ENCODE measurements at regions not wholly inside any gene's neighbourhood (a gene's known extent, or its start where the extent isn't known, plus 50 kb on each side); places are given as distances from the start of the nearest gene placed in this dataset.

DNA sequence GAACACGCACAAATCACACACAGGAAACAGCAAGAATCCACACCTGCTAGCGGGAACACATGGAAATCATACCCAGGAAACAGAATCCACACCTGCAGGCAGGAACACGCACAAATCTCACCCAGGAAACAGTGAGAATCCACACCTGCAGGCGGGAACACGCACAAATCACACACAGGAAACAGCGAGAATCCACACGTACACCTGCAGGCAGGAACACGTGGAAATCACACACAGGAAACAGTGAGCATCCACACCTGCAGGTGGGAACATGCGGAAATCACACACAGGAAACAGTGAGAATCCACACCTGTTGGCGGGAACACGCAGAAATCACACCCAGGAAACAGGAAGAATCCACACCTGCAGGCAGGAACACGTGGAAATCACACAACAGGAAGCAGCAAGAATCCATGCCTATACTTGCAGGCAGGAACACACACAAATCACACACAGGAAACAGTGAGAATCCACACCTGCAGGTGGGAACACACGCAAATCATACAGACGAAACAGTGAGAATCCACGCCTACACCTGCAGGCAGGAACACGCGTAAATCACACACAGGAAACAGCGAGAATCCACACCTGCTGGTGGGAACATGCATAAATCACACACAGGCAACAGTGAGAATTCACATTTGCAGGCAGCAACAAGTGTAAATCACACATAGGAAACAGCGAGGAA lies 108.6 kb downstream of the DLL1 start:
- in situ Hi-C loops (cut with MboI; ENCODE audit: low pct_unique_long_range_greater_than_20kb, low sequenced_read_pairs), result no loop called here
- DNase-seq, result no peak

DNA sequence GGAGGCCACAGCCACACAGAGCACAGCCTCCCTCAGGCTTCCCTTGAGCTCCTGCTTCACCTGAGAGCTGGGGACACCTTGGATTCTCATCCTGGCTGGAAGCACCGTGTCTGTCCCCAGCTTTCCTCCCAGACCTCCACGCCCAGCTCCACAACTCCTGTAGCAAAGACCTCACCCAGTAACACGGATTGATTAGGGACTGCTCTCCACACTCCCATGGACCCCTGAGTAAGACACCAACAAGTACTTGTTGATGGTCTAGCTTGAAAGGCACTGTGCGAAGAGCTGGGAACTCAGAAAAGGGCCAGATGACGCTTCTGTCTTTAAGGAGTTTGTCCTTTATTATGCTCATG lies 109.6 kb downstream of the DLL1 start:
- in situ Hi-C loops (cut with MboI; ENCODE audit: low pct_unique_long_range_greater_than_20kb, low sequenced_read_pairs), result no loop called here
- DNase-seq, result no peak

DNA sequence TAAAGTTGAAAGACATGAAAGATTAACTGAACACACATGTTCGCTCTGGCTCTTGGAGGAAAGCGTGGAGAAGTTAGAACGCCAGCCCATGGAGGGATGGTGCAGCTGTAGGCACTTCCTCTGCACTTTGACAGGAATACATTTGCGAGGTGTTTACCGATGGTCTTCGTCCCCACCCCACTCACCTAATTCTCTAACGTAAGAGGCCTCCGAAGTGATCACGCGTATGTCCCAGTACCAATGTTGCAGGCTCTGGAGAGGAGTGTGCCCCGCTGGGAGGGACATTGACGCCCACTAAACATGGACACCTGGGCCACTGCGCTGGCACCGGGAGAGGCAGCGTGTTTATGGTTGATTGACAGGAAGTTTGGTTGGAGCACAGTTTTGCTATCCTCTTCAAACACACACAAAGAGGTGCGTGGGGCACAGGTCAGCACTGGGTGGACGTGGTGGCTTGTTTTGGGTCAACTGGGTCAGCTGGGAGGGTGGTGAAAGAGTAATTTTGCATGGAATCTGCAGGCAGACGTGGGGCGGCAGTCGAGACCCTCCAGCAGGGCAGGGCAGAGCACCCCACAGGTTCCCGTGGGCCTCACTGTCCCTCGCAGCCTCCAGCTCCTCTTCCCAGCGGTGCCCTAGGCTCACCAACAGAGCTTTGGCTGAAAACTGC lies 110.1 kb downstream of the DLL1 start:
- in situ Hi-C loops (cut with MboI; ENCODE audit: low pct_unique_long_range_greater_than_20kb, low sequenced_read_pairs), result no loop called here
- DNase-seq, result no peak

DNA sequence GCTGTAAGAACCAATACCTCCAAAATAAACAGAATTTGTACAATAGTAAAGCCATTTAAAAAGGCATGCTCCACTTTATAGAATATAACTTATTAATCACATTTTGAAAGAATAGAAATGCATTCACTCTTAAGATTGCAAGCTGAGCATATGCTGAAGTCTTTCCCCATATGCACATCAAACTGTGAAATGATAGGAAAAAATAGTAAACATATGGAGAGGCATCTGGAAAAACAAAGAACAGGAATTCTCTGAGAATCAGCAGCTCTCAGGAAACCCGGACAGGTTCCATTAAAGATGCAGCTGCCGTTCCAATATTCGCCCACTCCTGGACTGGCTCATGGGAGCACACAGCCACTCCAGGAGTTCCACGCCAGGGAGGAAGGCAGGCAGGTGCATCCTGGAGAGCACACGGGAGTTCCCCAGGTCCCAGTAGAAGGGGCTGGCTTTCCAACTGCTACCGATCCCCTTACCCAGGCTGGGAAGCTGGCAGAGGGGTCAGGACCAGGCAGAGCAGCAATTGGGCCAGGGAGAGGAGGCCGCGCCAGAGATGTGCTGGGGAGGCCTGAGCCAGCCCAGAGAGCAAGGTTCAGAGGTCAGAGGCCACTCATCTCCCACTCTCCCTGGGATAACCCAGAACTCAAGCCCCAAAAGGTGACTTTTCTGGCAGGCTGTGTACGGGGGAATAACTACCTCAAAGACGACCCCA lies 111.1 kb downstream of the DLL1 start:
- no peak for DNase-seq
- in situ Hi-C loops (cut with MboI; ENCODE audit: low pct_unique_long_range_greater_than_20kb, low sequenced_read_pairs), result no loop called here

DNA sequence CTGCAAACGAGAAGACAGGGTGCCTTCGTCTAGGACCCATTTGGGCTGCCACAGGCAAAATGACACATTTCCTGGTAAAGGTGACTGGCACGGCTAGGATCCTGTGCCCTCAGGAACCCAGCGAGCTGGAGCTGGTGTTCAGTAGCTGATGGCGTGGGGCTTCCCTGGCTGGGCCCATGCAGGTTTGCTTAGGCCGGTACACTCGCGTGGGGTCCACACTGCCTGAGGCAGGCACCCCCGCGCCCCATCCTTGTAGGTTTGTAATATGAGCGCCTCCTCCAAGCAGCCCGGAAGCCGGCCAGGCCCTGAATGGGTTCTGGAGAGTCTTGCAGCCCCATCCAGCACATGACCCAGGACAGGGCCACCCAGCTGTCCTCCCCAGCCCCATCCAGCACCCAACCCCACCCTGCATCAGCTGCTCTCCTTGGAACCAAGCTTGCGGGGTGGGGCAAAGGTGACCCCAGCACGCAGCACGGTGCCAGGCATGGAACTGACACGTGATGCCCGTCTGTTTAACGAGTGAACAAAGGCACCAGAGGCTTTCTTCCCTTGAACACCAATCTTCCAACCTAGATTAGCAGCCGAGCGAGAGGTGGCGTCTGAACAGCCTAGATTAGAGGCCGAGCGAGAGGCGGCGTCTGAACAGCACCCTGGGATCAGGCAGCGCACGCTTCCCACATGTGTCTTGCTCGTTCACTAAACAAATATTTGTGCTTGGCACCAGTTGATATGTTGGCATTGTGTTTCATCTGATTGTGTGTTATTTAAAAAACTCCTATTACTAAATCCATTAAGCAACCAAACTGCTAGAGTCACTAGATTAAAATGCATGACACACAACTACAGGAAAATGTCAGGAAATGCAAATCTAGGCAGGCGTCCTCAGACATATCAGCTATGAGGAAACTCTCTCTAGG lies 112.1 kb downstream of the DLL1 start:
- no peak for DNase-seq
- in situ Hi-C loops (cut with MboI; ENCODE audit: low pct_unique_long_range_greater_than_20kb, low sequenced_read_pairs), result no loop called here

DNA sequence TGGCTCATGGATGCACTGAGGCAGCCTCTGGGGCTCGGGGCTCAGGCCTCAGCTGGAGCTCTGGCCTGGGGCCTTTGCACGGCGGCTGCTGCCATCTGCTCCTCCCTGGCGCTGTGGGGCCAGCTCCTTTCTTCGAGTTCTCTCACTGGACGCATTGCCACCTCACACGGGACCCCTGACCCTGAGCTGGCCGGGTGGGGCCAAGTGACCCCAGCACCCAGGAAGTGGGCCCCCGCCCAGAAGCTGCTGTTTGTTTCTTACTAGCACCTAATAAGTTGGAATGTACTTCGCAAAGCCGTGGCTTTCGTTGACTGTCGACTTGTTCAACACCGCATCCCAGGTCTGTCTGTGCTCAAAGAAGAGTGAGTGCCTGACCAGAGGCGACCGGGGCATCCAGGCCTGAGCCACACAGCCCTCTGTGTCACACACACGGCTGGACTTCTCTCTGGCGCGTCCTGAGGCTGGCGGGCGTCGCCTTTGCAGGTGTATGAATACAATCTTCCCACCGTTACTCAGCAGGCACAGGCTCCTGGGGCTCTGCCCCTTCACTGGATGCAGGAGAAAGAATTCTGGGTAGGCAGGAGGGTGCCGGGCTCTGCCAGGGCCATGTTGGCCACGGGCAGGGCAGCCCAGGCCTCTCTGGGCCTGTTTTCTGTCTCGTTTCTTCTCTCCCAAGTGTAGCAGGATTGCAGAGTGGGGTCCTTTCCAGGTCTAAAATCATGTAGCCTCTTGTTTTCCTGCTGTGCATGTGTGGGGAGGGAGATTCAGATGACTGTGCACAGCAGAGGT lies 112.9 kb downstream of the DLL1 start:
- DNase-seq, result no peak
- in situ Hi-C loops (cut with MboI; ENCODE audit: low pct_unique_long_range_greater_than_20kb, low sequenced_read_pairs), result no loop called here

DNA sequence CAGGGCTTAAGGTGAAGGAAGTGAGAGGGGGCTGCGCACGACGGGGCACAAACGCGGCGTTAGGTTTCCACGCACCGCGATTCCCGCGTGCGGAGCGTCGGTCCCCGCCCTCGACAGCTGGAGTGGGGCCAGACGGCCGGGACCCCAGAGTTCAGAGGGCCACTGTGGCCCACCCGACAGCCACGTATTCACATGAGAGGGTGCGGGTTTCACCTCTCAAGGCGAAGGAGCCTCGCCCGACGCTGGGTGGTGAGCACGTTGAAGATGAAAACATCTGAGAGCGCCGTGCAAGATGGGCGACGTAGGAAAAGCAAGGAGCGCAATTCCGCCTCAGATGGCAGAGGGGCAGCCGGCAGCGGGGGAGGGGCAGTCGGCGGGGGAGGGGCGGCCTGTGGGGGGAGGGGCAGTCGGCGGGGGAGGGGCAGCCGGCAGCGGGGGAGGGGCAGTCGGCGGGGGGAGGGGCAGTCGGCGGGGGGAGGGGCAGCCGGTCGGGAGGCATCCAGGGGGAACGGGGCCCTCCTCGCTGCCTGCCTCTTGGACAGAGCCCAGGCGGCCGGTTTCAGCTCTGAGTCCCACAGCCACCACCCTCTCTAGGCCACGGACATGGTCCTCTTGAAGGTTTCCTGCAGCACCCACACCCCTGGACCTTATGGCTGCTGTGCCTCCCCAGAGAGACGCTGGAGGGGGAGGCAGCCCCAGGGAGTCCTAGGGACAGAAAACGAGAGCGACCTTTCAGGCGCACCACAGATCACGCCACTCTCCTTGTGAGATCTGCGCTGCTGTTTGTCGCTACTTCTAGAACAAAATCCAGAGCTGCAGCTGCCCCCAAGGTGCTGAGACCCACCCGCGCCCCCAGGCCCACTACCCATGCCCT lies 113.7 kb downstream of the DLL1 start:
- in situ Hi-C loops (cut with MboI; ENCODE audit: low pct_unique_long_range_greater_than_20kb, low sequenced_read_pairs), result no loop called here
- no peak for DNase-seq

DNA sequence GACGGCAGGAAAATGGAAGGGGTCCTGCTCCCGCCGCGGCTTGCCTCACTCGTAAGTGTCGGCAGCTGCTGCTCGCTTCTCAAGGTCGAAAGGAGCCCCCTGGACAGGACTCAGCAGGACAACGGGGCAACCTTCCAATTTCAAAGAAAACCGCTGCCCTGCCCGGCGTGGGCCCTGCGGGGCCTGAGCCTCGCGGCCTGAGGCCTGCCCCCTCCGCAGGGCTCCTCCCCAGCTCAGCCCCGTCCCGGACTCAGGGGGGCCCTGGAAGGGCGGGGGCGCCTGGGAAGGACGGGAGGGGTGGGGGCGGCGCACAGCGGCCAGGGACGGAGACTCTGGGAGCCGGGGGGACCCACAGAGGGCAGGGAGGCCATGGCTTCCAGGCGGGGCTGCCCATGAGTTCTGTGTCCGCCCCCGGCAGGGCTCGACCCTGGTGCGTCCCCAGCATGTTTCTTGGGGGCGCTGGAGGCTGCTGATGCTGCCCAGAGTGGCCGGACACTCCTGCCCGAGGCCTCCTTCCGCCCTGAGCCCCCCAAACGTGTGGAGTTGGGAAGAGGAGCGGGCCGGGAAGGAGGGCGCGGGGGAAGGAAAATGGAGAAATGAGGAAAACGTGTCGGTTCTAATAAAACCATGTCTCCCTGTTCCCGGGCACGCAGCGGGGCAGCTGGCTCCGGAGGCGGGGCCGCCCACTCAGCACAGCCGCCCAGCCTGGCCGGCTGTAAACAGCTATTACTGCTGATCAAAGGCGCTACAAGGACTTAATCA lies 114.6 kb downstream of the DLL1 start:
- in situ Hi-C loops (cut with MboI; ENCODE audit: low pct_unique_long_range_greater_than_20kb, low sequenced_read_pairs), result no loop called here
- DNase-seq, result no peak

DNA sequence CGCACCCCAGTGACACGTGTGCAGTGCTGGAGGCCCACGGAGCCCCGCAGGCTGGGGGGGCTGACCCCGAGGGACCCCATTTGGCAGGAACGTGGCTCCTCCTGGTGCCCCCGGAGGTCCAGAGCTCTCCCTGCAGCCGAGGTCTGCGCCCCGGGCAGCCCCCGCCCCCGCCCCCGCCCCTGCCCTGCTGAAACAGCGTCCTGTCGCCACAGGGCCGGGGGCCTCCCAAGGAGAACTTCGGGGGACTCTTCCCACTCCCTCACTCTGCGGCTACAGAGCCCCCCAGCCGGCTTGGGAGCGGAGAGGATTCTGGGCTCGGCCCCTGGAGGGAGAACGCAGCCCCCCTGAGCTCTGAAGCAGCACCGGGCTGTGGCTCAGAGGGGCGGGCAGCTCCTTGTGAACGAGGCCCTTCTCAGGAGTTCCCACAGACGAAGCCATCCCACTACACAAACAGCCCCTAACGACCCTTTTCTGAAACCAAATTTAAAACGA lies 115.2 kb downstream of the DLL1 start:
- no peak for DNase-seq
- in situ Hi-C loops (cut with MboI; ENCODE audit: low pct_unique_long_range_greater_than_20kb, low sequenced_read_pairs), result no loop called here

DNA sequence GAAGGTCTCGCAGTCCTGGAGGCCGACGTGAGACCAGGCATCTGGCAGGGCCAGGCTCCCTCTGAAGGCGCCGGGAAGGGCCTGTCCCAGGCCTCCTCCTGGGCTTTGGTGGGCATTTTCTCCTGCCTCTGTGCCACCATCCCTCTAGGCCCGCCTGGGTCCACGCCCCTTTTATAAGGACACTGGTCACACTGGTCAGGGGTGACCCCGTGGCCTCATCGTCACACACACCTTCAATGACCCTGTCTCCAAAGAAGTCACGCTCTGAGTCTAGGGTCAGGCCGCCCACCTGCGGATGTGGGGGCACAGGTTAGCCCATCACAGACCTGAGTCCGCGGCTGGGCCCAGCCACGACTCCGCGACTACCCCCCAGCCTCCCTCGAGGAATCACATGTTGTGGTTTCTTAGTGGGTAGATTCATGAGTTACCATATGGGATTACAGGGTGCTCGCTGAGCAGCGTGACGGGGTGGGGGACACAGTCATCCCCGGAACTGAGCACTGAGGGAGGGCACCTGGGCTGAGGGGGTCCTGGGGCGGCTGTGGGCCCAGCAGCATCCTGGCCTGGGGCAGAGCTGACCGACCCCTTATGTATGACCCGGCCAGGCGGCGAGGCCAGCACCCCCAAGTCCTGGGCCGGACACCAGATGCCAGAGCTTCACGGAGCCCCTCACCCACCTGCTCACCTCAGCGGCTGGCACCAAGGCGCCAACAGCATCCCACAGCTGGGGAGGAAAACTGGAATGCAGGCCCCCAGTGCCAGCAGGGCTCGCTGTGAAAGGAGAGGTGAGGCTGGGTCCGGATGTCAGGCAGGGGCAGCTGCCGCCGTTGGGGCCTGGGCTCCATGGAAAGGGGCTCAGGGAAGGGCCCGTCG lies 115.9 kb downstream of the DLL1 start:
- in situ Hi-C loops (cut with MboI; ENCODE audit: low pct_unique_long_range_greater_than_20kb, low sequenced_read_pairs), result no loop called here
- no peak for DNase-seq

DNA sequence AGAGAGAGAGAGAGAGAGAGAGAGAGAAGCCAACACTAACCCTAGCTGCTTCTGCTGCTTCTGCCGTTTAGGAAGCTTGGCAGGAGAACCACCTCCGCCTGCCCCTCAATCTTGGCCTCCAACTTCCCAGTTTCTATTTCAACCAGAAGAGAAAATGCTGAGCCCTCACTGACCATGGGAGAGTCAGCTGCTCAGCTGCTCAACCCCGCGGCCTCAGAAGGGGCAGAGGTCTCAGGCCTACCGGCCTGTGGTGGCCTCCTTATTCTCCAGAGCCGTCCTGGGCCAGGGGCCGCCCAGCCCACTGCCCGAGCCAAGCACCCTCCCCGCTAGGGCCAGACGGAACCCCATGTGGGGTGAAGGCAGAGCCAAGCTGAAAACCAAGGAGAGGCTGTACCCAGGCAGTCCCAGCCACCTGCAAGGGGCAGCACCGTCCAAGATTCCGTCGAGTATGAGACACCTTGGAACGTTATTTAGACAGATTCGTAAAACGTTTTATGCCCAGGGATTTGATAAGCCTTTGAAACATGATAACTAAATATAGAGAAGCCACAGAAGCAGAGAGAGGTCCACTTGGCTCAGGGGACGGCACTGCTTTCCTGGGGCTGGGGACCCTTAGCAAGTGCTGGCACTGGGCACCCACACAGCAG lies 116.6 kb downstream of the DLL1 start:
- in situ Hi-C loops (cut with MboI; ENCODE audit: low pct_unique_long_range_greater_than_20kb, low sequenced_read_pairs), result no loop called here
- no peak for DNase-seq

DNA sequence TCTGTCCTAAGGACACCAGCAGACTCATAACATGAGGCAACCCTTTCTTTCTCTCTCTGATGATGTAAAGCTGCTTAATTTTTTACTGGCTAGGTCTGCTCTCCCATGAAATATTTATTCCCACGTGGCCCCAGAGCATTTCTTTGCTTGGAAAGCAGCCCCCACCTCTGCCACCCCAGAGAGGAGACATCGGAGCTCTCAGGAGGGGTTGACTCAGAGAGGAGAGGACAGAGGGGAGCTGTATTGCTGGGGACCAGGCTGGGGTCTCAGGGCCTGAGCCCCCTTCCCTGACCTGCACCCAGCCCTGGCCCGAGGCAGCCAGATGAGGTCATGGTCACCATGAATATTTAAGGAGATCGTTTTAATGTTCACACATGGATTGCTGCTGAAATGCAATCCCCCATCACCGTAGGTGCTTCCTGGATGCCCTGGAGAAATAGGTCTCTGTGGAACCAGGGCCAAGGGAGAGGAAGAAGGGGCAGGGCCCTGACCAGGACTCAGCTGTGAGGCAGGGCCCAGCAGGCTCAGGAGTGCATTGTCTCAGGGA lies 117.5 kb downstream of the DLL1 start:
- no peak for DNase-seq
- in situ Hi-C loops (cut with MboI; ENCODE audit: low pct_unique_long_range_greater_than_20kb, low sequenced_read_pairs), result no loop called here

DNA sequence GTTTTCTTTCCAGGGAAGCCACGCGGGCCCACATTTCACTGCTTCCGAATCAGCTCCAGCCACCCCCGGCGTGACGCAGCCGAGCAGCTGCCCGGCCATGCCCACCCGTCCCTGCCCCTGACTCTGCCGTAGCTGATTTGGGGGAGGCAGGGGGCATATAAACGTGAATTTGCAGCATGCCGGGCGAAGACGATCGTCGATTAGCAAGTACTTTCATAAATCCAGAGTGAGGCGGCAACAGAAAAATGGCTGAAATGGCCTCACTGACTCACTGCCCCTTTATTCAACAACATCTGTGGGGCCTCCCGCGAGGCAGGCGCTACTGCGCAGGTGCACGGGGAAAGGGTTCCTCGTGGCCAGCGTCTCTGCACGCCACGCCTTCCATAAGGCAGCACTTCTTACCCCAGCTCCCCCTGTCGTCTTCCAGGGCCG lies 118.0 kb downstream of the DLL1 start:
- DNase-seq, result no peak
- in situ Hi-C loops (cut with MboI; ENCODE audit: low pct_unique_long_range_greater_than_20kb, low sequenced_read_pairs), result no loop called here

DNA sequence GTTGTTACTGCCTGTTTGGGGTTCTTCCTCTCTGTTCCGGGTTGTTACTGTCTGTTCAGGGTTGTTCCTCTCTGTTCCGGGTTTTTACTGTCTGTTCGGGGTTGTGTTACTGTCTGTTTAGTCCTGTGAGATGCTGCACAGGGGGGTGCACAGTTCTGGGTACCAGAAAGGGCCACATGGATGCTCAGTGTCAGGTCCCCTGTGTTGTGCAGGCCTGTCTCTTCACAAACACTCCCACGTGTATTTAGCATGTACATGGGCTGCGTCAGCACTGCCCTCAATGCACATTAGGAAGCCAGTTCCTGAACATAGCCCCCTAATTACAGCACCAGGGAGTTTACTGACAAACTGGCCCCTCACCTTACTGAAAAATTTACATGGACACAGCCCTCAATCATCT lies 118.5 kb downstream of the DLL1 start:
- DNase-seq, result no peak
- in situ Hi-C loops (cut with MboI; ENCODE audit: low pct_unique_long_range_greater_than_20kb, low sequenced_read_pairs), result no loop called here

DNA sequence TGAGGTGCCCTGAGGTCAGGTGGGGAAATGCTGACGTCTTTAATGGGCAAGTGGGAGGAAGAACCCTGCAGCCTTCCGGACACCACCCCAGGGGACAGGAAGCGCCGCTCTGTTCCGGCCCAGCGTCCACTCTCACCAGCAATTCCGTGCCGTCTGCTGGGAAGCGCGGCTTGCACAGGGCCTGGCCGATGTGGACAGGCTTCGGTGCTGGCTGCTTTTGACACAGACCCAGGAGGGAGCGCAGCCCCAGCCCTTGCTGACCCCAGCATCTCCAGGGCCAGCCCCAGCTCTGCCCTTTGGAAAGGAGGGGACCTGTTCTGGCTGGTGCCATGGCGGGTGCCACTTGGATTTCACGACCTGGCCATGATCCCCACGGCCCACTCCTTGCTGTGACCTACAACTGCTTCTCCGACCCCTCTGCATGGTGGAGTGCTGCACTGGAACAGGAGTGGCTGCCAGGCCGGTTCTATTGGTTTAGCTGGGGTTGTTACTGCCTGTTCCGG lies 123.2 kb downstream of the DLL1 start:
- no peak for DNase-seq
- in situ Hi-C loops (cut with MboI; ENCODE audit: low pct_unique_long_range_greater_than_20kb, low sequenced_read_pairs), result loop anchor here (10.0 kb wide), 1 partner anchor 127 kb away; the partner anchor contains the start of gene DLL1
